CD4-positive, alpha-beta T cell (primary cell): ENCODE measurements at regions not wholly inside any gene's neighbourhood (a gene's known extent, or its start where the extent isn't known, plus 50 kb on each side); places are given as distances from the start of the nearest gene placed in this dataset.

Experiments used
- ATAC-seq: fragments of 200-7000 bp; cut with Tn5 transposase; one replicate; pipeline ENCODE4 v1.10.0; 2022; ENCODE audit warnings: mild to moderate bottlenecking; ENCODE audit not compliant: poor library complexity
- CTCF ChIA-PET: fragments of 350-600 bp; sonication (Branson Sonifier 250); formaldehyde crosslinking; loops from one replicate; lab custom pipeline; 2021; ENCODE audit warnings: antibody characterized with exemption, inconsistent platforms; lab: Charles Lee
- POLR2A ChIA-PET: fragments of 350-600 bp; sonication (Branson Sonifier 250); formaldehyde crosslinking; loops from one replicate; lab custom pipeline; 2021; ENCODE audit warnings: antibody characterized with exemption, inconsistent platforms; lab: Charles Lee
- DNase-seq, 14 experiments: peaks; one replicate each; pipeline ENCODE4 v3.0.0-alpha.2; 2013 to 2020; ENCODE audit warnings: mixed read lengths in 2 of 14
- H3K27ac ChIP-seq, 2 donors: one replicate each; pipeline versions ENCODE4 v1.5.1 to v1.7.0; 2013; ENCODE audit warnings: low read length in 2 of 2, low read depth in 1 of 2, mild to moderate bottlenecking in 1 of 2
- H3K27me3 ChIP-seq, 2 experiments: 1 replicate in 1 of 2; 2 replicates in 1 of 2; pipeline versions ENCODE4 v1.6.1 to v1.7.0; 2013; ENCODE audit warnings: low read length in 2 of 2, control low read depth in 1 of 2, mild to moderate bottlenecking in 1 of 2, moderate library complexity in 1 of 2; ENCODE audit not compliant: insufficient read depth in 2 of 2, control insufficient read depth in 1 of 2
- H3K36me3 ChIP-seq: one replicate; pipeline ENCODE4 v1.6.1; 2013; ENCODE audit warnings: low read length, control low read depth; ENCODE audit not compliant: insufficient read depth
- H3K4me1 ChIP-seq: one replicate; pipeline ENCODE4 v1.6.1; 2013; ENCODE audit warnings: low read length, control low read depth; ENCODE audit not compliant: insufficient read depth
- H3K4me3 ChIP-seq: one replicate; pipeline ENCODE4 v1.5.1; 2013; ENCODE audit warnings: mild to moderate bottlenecking, low read length, moderate library complexity
- H3K9me3 ChIP-seq, 2 experiments: 1 replicate in 1 of 2; 2 replicates in 1 of 2; pipeline versions ENCODE4 v1.6.1 to v1.7.0; 2013; ENCODE audit warnings: low read length in 2 of 2, mild to moderate bottlenecking in 2 of 2, control low read depth in 1 of 2, moderate library complexity in 1 of 2; ENCODE audit not compliant: control insufficient read depth in 1 of 2, insufficient read depth in 1 of 2
- H3K27ac Mint-ChIP-seq: one replicate; pipeline ENCODE4 v1.8.0; 2020; ENCODE audit warnings: mixed read lengths
- H3K27me3 Mint-ChIP-seq: one replicate; pipeline ENCODE4 v1.8.0; 2021; ENCODE audit warnings: mixed read lengths
- H3K36me3 Mint-ChIP-seq: one replicate; pipeline ENCODE4 v1.8.0; 2021; ENCODE audit warnings: low read depth, mixed read lengths
- H3K4me1 Mint-ChIP-seq: one replicate; pipeline ENCODE4 v1.8.0; 2021; ENCODE audit warnings: low read depth, mixed read lengths
- H3K4me3 Mint-ChIP-seq: one replicate; pipeline ENCODE4 v1.8.0; 2020; ENCODE audit warnings: mild to moderate bottlenecking, mixed read lengths
- H3K9me3 Mint-ChIP-seq: one replicate; pipeline ENCODE4 v1.8.0; 2020; ENCODE audit warnings: mixed read lengths
- intact Hi-C, 2 experiments: fragments of 100-400 bp; cut with DNase I in 1 of 2; cut with micrococcal nuclease in 1 of 2; formaldehyde crosslinking; loops; one replicate each; pipeline versions ENCODE4 v1.15.1 to v1.9.0; 2023 to 2025; cut with DNase I, micrococcal nuclease
- TF ChIP-seq, protein P1 (sequence below): fragments of 200-600 bp; IDR thresholded peaks from one replicate; pipeline ENCODE4 v1.8.0; 2022; ENCODE audit warnings: antibody characterized with exemption, mild to moderate bottlenecking

DNA sequence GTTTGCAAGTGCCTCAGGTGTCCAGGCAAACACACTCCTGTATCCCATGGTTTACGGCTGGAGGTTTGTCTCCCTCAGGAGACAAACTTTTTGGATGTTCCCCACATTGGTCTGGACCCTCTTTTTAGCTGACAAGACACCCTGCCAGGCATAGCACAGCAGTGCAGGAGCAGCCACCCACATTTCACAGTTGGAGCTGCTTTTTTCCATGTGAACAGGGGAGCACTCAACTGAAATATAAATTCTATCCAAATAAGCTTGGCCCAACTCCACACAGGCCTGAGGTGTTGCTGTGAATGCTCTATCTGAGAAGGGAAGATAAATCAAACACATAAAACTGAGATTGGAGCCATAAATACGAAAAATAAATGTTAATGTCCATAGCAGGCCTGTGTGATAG is 501.3 kb upstream of the IL12A start:
- intact Hi-C loops = no loop called here
- H3K4me3 ChIP-seq = no peak overlapping the region
- no peaks in the 10 kb centered on the region for H3K4me1 Mint-ChIP-seq
- peaks cover 10% of the 10 kb centered on the region for H3K9me3 Mint-ChIP-seq
- H3K36me3 Mint-ChIP-seq = no peaks in the 10 kb centered on the region
- no peaks in the 10 kb centered on the region for H3K27me3 ChIP-seq
- H3K36me3 ChIP-seq = no peaks in the 10 kb centered on the region
- no peak overlapping the region for H3K27ac ChIP-seq
- no peak overlapping the region for H3K4me3 Mint-ChIP-seq
- H3K27me3 Mint-ChIP-seq = no peaks in the 10 kb centered on the region
- POLR2A ChIA-PET = no interaction called here
- no peak overlapping the region for H3K27ac Mint-ChIP-seq
- no peaks in the 10 kb centered on the region for H3K4me1 ChIP-seq
- peaks cover 0 to 11% of the 10 kb centered on the region in 2 experiments for H3K9me3 ChIP-seq
- ATAC-seq (no peak), DNase-seq (no peak)
- CTCF ChIA-PET = no interaction called here
- TF ChIP-seq, protein P1, sequence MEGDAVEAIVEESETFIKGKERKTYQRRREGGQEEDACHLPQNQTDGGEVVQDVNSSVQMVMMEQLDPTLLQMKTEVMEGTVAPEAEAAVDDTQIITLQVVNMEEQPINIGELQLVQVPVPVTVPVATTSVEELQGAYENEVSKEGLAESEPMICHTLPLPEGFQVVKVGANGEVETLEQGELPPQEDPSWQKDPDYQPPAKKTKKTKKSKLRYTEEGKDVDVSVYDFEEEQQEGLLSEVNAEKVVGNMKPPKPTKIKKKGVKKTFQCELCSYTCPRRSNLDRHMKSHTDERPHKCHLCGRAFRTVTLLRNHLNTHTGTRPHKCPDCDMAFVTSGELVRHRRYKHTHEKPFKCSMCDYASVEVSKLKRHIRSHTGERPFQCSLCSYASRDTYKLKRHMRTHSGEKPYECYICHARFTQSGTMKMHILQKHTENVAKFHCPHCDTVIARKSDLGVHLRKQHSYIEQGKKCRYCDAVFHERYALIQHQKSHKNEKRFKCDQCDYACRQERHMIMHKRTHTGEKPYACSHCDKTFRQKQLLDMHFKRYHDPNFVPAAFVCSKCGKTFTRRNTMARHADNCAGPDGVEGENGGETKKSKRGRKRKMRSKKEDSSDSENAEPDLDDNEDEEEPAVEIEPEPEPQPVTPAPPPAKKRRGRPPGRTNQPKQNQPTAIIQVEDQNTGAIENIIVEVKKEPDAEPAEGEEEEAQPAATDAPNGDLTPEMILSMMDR = no peak

DNA sequence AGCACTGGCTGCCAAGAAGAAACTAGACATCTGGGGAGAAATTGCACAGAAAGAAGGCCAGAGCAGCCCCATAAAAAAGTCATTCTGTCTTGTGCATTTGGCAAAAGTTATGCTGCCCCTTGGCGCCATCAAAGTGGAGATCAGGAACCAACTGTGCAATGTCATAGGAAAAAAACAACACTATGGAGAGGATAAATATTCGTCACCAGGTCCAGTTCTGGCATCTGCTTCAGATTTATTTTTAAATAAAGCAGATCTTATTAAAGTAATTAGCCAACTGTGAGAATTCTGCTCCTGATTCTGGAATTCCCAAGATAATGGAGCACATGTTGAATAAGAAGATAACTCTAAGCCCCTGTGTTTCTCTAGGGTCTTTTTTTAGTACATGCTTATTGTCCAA is 500.0 kb upstream of the IL12A start:
- H3K4me3 ChIP-seq = no peak overlapping the region
- Mint-ChIP-seq H3K27ac (no peak overlapping the region), H3K9me3 (peaks cover 10% of the 10 kb centered on the region), H3K36me3 (no peaks in the 10 kb centered on the region), H3K27me3 (no peaks in the 10 kb centered on the region), H3K4me1 (no peaks in the 10 kb centered on the region), H3K4me3 (no peak overlapping the region)
- TF ChIP-seq, protein P1 = no peak
- H3K9me3 ChIP-seq = peaks cover 0 to 11% of the 10 kb centered on the region in 2 experiments
- H3K36me3 ChIP-seq = no peaks in the 10 kb centered on the region
- no peaks in the 10 kb centered on the region for H3K4me1 ChIP-seq
- ChIA-PET POLR2A (no interaction called here), CTCF (no interaction called here)
- ATAC-seq (no peak), DNase-seq (no peak)
- no peaks in the 10 kb centered on the region for H3K27me3 ChIP-seq
- intact Hi-C loops = no loop called here
- no peak overlapping the region for H3K27ac ChIP-seq

DNA sequence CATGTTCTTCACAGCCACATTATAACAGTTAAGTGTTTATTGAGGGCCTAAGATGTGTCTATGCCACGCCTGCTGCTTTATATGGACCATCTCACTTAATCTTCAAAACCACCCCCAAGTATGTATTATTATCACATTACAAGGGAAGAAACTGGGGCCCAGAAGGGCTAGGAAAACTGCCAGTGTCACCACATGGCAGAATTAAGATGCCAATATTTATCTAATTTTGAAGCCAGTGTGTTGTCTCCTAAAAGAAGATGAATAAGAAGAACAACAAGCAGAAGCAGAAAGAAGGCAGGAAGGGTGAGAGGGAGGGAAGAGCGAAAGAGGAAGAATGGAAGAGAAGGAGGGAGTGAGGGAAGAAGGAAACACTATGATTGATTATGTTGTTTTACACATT is 491.3 kb upstream of the IL12A start:
- no peaks in the 10 kb centered on the region for H3K36me3 ChIP-seq
- Mint-ChIP-seq H3K4me3 (no peak overlapping the region), H3K9me3 (peaks cover 3% of the 10 kb centered on the region), H3K36me3 (no peaks in the 10 kb centered on the region), H3K27me3 (no peaks in the 10 kb centered on the region), H3K4me1 (no peaks in the 10 kb centered on the region), H3K27ac (no peak overlapping the region)
- TF ChIP-seq, protein P1 = no peak
- no peak for DNase-seq
- H3K27ac ChIP-seq = no peak overlapping the region
- intact Hi-C loops = no loop called here
- H3K4me1 ChIP-seq = no peaks in the 10 kb centered on the region
- H3K4me3 ChIP-seq = no peak overlapping the region
- ChIA-PET CTCF (no interaction called here), POLR2A (no interaction called here)
- no peak for ATAC-seq
- H3K9me3 ChIP-seq = peaks cover 0 to 3% of the 10 kb centered on the region in 2 experiments
- no peaks in the 10 kb centered on the region for H3K27me3 ChIP-seq
